ENCODE measurements at regions not wholly inside any gene's neighbourhood (a gene's known extent, or its start where the extent isn't known, plus 50 kb on each side); places are given as distances from the start of the nearest gene placed in this dataset.

- H3K4me3 ChIP-seq (ENCODE audit: low read length) = no peak overlapping the region
- POLR2A ChIA-PET (ENCODE audit: unreplicated experiment) = no interaction called here
- H3K27me3 ChIP-seq (ENCODE audit: low read length) = no peaks in the 10 kb centered on the region
- peaks cover 5% of the 10 kb centered on the region for H3K4me1 ChIP-seq (ENCODE audit: insufficient read depth, low read length)
- H4K20me1 ChIP-seq (ENCODE audit: low read length) = no peaks in the 10 kb centered on the region
- no peak overlapping the region for H3K4me2 ChIP-seq (ENCODE audit: low read length)
- intact Hi-C loops (cut with micrococcal nuclease) = loop anchor here (10.0 kb wide), 2 partner anchors 347 to 433 kb away; no protein-coding TSS in a partner anchor
- H3K9me3 ChIP-seq (ENCODE audit: low read length) = no peaks in the 10 kb centered on the region
- no peak overlapping the region for H3K9ac ChIP-seq (ENCODE audit: low read length)
- CTCF ChIA-PET = no interaction called here
- BruUV-seq (replicated peaks) = no TSS peak
- H3K79me2 ChIP-seq (ENCODE audit: low read length) = no peaks in the 10 kb centered on the region
- no peak for ATAC-seq
- no peak overlapping the region for H2AFZ ChIP-seq (ENCODE audit: low read length)
- no peaks in the 10 kb centered on the region for H3F3A ChIP-seq (ENCODE audit: low read length, unreplicated experiment)
- H3K27ac ChIP-seq (ENCODE audit: low read length) = no peak overlapping the region
- H3K36me3 ChIP-seq (ENCODE audit: low read depth, low read length) = no peaks in the 10 kb centered on the region
- DNase-seq = no peak
- no peak for TF ChIP-seq CTCF (conservative IDR thresholded peaks at IDR 0.05; ENCODE audit: low read depth, low read length)
- no peak for TF ChIP-seq EZH2 (IDR thresholded peaks at IDR 0.05; ENCODE audit: low read length, unreplicated experiment)
- no peak for TF ChIP-seq EZH2phosphoT487 (IDR thresholded peaks at IDR 0.05; ENCODE audit: borderline replicate concordance, low read length)
- H3K9me2 ChIP-seq (replicated peaks; ENCODE audit: low read length) = no peaks in the 10 kb centered on the region
Measured at GRCh38 chrX:139207655-139208054, 322.9 kb upstream of the F9 start.

GRCh38 chrX:139206914-139207313 lies 323.6 kb upstream of the F9 start:
- Histone ChIP-seq H3K9me2 (replicated peaks; ENCODE audit: low read length) (no peaks in the 10 kb centered on the region), H3K27me3 (ENCODE audit: low read length) (no peaks in the 10 kb centered on the region), H3K4me3 (ENCODE audit: low read length) (no peak overlapping the region), H4K20me1 (ENCODE audit: low read length) (no peaks in the 10 kb centered on the region), H2AFZ (ENCODE audit: low read length) (no peak overlapping the region), H3K4me2 (ENCODE audit: low read length) (no peak overlapping the region), H3K36me3 (ENCODE audit: low read depth, low read length) (no peaks in the 10 kb centered on the region), H3K27ac (ENCODE audit: low read length) (no peak overlapping the region), H3K79me2 (ENCODE audit: low read length) (no peaks in the 10 kb centered on the region), H3K4me1 (ENCODE audit: insufficient read depth, low read length) (peaks cover 12% of the 10 kb centered on the region), H3K9me3 (ENCODE audit: low read length) (no peaks in the 10 kb centered on the region), H3K9ac (ENCODE audit: low read length) (no peak overlapping the region), H3F3A (ENCODE audit: low read length, unreplicated experiment) (no peaks in the 10 kb centered on the region)
- TF ChIP-seq CTCF (conservative IDR thresholded peaks at IDR 0.05; ENCODE audit: low read depth, low read length) = no peak
- no peak for TF ChIP-seq EZH2phosphoT487 (IDR thresholded peaks at IDR 0.05; ENCODE audit: borderline replicate concordance, low read length)
- no peak for TF ChIP-seq EZH2 (IDR thresholded peaks at IDR 0.05; ENCODE audit: low read length, unreplicated experiment)
- ATAC-seq (no peak), DNase-seq (no peak)
- intact Hi-C loops (cut with micrococcal nuclease) = loop anchor here (10.0 kb wide), 2 partner anchors 348 to 432 kb away; no protein-coding TSS in a partner anchor
- ChIA-PET POLR2A (ENCODE audit: unreplicated experiment) (no interaction called here), CTCF (no interaction called here)
- no TSS peak for BruUV-seq (replicated peaks)

GRCh38 chrX:139204898-139205667 lies 325.5 kb upstream of the F9 start:
- peak overlapping the region; percentile 85 for H3K4me2 ChIP-seq (ENCODE audit: low read length)
- H2AFZ ChIP-seq (ENCODE audit: low read length) = peak overlapping the region; percentile 87
- H3K27me3 ChIP-seq (ENCODE audit: low read length) = no peaks in the 10 kb centered on the region
- no peaks in the 10 kb centered on the region for H4K20me1 ChIP-seq (ENCODE audit: low read length)
- peak overlapping the region; percentile 75 for H3K4me3 ChIP-seq (ENCODE audit: low read length)
- H3K9me2 ChIP-seq (replicated peaks; ENCODE audit: low read length) = no peaks in the 10 kb centered on the region
- intact Hi-C loops (cut with micrococcal nuclease) = loop anchor here (5.0 to 10.0 kb wide), 4 partner anchors 350 to 532 kb away; no protein-coding TSS in a partner anchor
- no TSS peak for BruUV-seq (replicated peaks)
- no peaks in the 10 kb centered on the region for H3K36me3 ChIP-seq (ENCODE audit: low read depth, low read length)
- POLR2A ChIA-PET (ENCODE audit: unreplicated experiment) = interaction anchor here (0.6 to 1.0 kb wide), 2 partner anchors 10 to 348 kb away, joined by 4 to 7 read pairs; no protein-coding TSS in a partner anchor
- TF ChIP-seq EZH2 (IDR thresholded peaks at IDR 0.05; ENCODE audit: low read length, unreplicated experiment) (no peak), CTCF (conservative IDR thresholded peaks at IDR 0.05; ENCODE audit: low read depth, low read length) (0 out of 2 replicates have a peak, but pooled peaks have one; percentile 20), EZH2phosphoT487 (IDR thresholded peaks at IDR 0.05; ENCODE audit: borderline replicate concordance, low read length) (no peak)
- no peaks in the 10 kb centered on the region for H3K9me3 ChIP-seq (ENCODE audit: low read length)
- CTCF ChIA-PET = no interaction called here
- DNase-seq (peak; percentile 58), ATAC-seq (peak; percentile 43)
- no peak overlapping the region for H3K27ac ChIP-seq (ENCODE audit: low read length)
- peaks cover 9% of the 10 kb centered on the region for H3F3A ChIP-seq (ENCODE audit: low read length, unreplicated experiment)
- H3K4me1 ChIP-seq (ENCODE audit: insufficient read depth, low read length) = peaks cover 28% of the 10 kb centered on the region
- no peaks in the 10 kb centered on the region for H3K79me2 ChIP-seq (ENCODE audit: low read length)
- peak overlapping the region; percentile 45; the same call in 1 of the 2 replicates for H3K9ac ChIP-seq (ENCODE audit: low read length)
